ENCODE measurements at regions not wholly inside any gene's neighbourhood (a gene's known extent, or its start where the extent isn't known, plus 50 kb on each side); places are given as distances from the start of the nearest gene placed in this dataset.

DNA sequence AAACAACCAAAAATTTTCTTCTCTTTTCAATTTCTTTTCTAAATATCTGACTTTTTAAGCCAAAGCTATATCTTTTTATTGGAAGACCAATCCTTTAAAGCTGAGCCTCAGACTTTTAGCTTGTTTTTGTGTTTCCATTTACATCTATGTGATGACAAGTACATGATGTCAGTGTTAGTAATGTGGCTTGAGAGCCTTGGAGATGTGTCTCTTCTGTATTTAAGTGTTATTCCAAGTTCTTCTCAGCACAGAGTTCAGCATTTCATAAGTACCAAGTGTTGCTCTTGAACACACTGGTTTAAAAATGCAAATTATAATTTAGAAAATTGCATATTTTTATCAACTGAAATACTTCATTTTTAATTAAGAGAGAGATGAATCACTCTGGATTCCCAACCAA, 948.9 kb upstream of the FLRT2 start:
- no peak for TF ChIP-seq CTCF (IDR thresholded peaks at IDR 0.05; ENCODE audit: control extremely low read depth, extremely low read depth)
- Histone ChIP-seq H3K9ac (ENCODE audit: insufficient read depth in 1 of 2, low read length in 2 of 2) (no peak overlapping the region), H3K4me1 (ENCODE audit: control insufficient read depth in 5 of 5, insufficient read depth in 5 of 5, low read length in 5 of 5) (no peaks in the 10 kb centered on the region), H3K27me3 (ENCODE audit: control insufficient read depth in 3 of 3, insufficient read depth in 3 of 3, low read length in 2 of 3) (no peaks in the 10 kb centered on the region), H3K36me3 (ENCODE audit: control insufficient read depth in 4 of 4, insufficient read depth in 4 of 4, low read length in 4 of 4) (no peaks in the 10 kb centered on the region), H3K27ac (ENCODE audit: low read depth in 1 of 2, low read length in 1 of 2) (no peak overlapping the region), H3K4me3 (no peak overlapping the region), H3K9me3 (ENCODE audit: control insufficient read depth in 4 of 4, insufficient read depth in 3 of 4, low read length in 3 of 4) (peaks cover 0 to 4% (median 0%) of the 10 kb centered on the region in 4 donors)
- ATAC-seq (ENCODE audit: insufficient read depth, low FRiP score): no peak
- no peak for DNase-seq

- Histone ChIP-seq H3K9ac (ENCODE audit: insufficient read depth in 1 of 2, low read length in 2 of 2) (no peak overlapping the region), H3K4me3 (no peak overlapping the region), H3K36me3 (ENCODE audit: control insufficient read depth in 4 of 4, insufficient read depth in 4 of 4, low read length in 4 of 4) (no peaks in the 10 kb centered on the region), H3K27ac (ENCODE audit: low read depth in 1 of 2, low read length in 1 of 2) (no peak overlapping the region), H3K27me3 (ENCODE audit: control insufficient read depth in 3 of 3, insufficient read depth in 3 of 3, low read length in 2 of 3) (no peaks in the 10 kb centered on the region), H3K9me3 (ENCODE audit: control insufficient read depth in 4 of 4, insufficient read depth in 3 of 4, low read length in 3 of 4) (peaks cover 0 to 4% (median 1%) of the 10 kb centered on the region in 4 donors), H3K4me1 (ENCODE audit: control insufficient read depth in 5 of 5, insufficient read depth in 5 of 5, low read length in 5 of 5) (no peaks in the 10 kb centered on the region)
- no peak for TF ChIP-seq CTCF (IDR thresholded peaks at IDR 0.05; ENCODE audit: control extremely low read depth, extremely low read depth)
- WGBS, 2 donors: 83 to 97% methylated on average over 1 of the region's 1 CpG
- ATAC-seq (ENCODE audit: insufficient read depth, low FRiP score) (no peak), DNase-seq (no peak)
These were observed 945.4 kb upstream of the FLRT2 start for GRCh38 chr14:84584511-84584910.

DNA sequence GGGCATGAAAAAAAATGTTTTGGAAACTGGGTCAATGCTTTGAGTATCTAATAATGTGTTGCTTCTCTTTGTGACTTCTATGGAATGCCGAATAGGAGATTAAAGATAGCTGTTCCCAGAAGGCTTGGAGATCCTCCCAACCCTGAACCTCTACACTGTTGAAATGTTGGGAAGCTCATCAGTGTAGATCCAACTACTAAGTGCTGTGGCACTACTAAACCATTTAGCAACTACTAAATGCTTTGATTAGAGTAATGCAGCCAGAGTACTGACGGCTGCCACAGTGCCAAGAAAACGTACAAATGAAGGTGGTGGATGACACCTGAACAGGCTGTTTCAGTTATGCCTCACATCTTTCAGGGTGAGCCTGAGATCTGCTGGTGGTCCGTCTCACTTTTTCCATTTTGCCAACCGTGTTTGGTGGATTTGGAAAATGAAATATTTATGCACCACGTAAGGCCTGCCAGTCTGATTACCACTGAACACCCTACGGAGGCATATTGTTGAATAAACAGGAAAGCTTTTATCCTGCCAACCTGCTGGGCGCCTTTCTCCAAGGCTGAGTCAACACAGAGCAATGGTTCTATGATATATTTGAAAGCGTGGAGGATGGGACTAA, 938.0 kb upstream of the FLRT2 start:
- Histone ChIP-seq H3K27me3 (ENCODE audit: control insufficient read depth in 3 of 3, insufficient read depth in 3 of 3, low read length in 2 of 3) (no peaks in the 10 kb centered on the region), H3K4me3 (no peak overlapping the region), H3K27ac (ENCODE audit: low read depth in 1 of 2, low read length in 1 of 2) (no peak overlapping the region), H3K9me3 (ENCODE audit: control insufficient read depth in 4 of 4, insufficient read depth in 3 of 4, low read length in 3 of 4) (peaks cover 0 to 2% (median 0%) of the 10 kb centered on the region in 4 donors), H3K36me3 (ENCODE audit: control insufficient read depth in 4 of 4, insufficient read depth in 4 of 4, low read length in 4 of 4) (no peaks in the 10 kb centered on the region), H3K4me1 (ENCODE audit: control insufficient read depth in 5 of 5, insufficient read depth in 5 of 5, low read length in 5 of 5) (no peaks in the 10 kb centered on the region), H3K9ac (ENCODE audit: insufficient read depth in 1 of 2, low read length in 2 of 2) (no peak overlapping the region)
- WGBS, 2 donors: 75 to 80% methylated on average over 9 of the region's 9 CpGs
- TF ChIP-seq CTCF (IDR thresholded peaks at IDR 0.05; ENCODE audit: control extremely low read depth, extremely low read depth): no peak
- DNase-seq (no peak), ATAC-seq (ENCODE audit: insufficient read depth, low FRiP score) (no peak)

DNA sequence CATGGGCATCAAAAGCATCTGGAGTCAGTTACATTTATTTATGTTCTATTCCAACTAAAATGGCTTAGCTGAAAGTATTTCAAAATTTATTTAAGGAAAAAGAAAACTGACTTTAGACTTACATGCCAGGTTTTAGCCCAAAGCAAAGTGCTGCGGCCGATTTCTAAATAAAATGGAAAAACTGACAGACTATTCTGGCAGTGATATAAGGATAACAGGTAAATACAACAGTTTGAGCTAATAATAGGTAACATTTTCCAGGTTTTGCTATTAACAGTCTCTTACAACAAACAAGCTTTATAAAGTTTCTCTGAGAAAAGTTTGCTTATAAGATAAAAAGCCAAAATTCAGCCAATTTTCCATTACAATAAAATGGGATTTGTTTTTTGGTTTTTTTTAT, 937.2 kb upstream of the FLRT2 start:
- H3K36me3 ChIP-seq (ENCODE audit: control insufficient read depth in 4 of 4, insufficient read depth in 4 of 4, low read length in 4 of 4): no peaks in the 10 kb centered on the region
- whole genome bisulfite sequencing, 2 donors: 87 to 95% methylated on average over 2 of the region's 2 CpGs
- no peak overlapping the region for H3K4me3 ChIP-seq
- no peaks in the 10 kb centered on the region for H3K4me1 ChIP-seq (ENCODE audit: control insufficient read depth in 5 of 5, insufficient read depth in 5 of 5, low read length in 5 of 5)
- H3K9me3 ChIP-seq (ENCODE audit: control insufficient read depth in 4 of 4, insufficient read depth in 3 of 4, low read length in 3 of 4): no peaks in the 10 kb centered on the region
- H3K27ac ChIP-seq (ENCODE audit: low read depth in 1 of 2, low read length in 1 of 2): no peak overlapping the region
- TF ChIP-seq CTCF (IDR thresholded peaks at IDR 0.05; ENCODE audit: control extremely low read depth, extremely low read depth): no peak
- DNase-seq: no peak
- H3K9ac ChIP-seq (ENCODE audit: insufficient read depth in 1 of 2, low read length in 2 of 2): no peak overlapping the region
- H3K27me3 ChIP-seq (ENCODE audit: control insufficient read depth in 3 of 3, insufficient read depth in 3 of 3, low read length in 2 of 3): no peaks in the 10 kb centered on the region
- ATAC-seq (ENCODE audit: insufficient read depth, low FRiP score): no peak
